ENCODE measurements at regions not wholly inside any gene's neighbourhood (a gene's known extent, or its start where the extent isn't known, plus 50 kb on each side); places are given as distances from the start of the nearest gene placed in this dataset.

- no peak for DNase-seq
These were observed 115.6 kb downstream of the IRS2 start for GRCh38 chr13:109670776-109671175.

DNA sequence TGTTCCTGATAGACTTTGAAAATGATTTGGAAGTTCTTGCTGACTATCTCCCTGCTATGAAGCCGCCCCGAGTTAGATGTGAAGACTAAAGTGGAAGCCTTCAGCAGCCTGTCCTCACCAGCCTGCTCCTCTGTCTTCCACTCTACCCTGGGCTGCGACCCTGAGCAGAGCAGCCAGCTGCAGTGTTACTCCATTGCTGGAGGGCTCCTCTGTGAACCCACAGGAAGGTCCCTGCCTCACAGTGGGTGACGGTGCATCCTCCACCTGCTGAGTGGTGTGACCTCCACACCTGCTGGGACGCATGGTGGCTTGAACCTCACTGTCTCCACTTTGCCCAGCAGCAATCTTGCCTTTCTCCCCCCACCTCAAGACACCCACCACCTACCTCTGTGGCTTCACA, 116.4 kb downstream of the IRS2 start:
- DNase-seq, result no peak

DNA sequence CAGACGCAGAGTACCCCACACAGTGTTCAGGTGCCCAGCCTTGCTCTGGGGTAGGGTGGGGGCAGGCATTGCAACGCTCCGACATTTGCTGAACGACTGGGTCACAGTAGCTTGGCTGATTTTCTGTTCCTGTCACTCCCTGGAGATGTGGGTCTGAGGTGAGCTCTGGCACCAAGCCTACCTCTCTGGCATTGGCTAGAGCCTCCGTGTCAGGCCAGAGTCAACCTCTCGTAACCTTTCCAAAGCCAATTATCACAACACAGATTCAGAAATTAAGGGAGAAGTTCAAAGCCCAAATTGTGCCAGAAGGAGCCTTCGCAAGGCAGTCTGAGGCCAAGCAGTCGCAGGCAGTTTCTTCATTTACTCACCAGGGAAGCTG, 117.2 kb downstream of the IRS2 start:
- DNase-seq, result no peak

DNA sequence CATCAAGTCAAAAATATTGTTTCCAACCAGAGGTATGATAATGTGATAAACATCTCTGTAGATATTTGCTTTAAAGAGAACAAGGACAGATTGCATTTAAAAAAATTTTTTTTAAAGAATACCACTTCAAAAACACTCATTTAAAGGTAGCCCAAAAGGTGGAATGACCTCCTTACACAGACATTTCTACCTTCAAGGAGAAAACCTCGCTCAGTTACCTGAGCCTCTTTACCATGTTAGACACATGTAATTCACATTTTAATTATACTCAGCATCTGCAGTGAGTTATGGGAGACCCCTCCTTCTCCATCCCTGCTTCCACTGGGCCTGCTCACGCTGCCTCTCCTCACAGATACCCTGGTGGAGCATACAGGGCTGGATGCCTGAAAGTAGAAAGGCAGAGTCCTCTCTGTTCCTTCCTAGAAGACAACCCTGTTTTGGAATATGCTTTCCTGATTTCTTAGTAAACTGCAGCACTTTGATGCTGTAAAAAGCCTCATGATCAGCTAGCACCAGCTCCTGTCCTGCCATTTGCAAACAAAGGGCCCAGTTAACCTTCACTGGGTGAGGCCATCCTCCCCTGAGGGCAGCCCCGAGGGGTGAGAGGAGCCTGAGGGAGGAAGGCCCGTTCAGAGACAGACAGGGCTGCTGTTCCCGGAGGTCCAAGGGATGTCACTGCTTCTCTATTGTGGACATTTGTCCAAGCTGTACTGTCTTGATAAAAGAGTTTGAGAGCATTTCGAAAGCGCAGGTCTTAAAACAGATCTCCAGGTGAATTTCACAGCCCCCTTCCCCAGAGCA, 117.8 kb downstream of the IRS2 start:
- no peak for DNase-seq

DNA sequence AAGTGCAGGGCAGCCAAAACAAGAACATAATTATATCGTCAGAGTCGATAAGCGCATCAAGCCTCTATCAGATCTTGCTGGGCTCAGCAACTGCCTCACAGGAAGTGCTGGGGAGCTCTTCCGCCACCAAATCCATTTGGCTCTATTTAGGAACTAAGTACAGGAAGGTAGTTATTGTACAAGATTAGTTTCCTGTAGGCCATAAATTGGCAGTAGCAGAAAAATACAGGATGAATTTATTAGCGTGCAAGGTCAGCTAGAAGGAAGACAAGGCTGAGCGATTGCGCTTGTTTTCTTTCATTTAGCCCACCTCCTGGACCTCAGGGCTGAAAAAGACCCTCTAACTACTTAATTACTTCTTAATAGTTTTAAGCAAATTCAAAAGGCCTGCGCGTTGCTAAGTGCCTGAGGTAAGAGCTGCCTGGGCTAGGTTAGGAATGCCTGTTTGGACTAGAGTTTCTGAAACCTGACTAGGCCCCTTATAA, 118.5 kb downstream of the IRS2 start:
- no peak for DNase-seq

DNA sequence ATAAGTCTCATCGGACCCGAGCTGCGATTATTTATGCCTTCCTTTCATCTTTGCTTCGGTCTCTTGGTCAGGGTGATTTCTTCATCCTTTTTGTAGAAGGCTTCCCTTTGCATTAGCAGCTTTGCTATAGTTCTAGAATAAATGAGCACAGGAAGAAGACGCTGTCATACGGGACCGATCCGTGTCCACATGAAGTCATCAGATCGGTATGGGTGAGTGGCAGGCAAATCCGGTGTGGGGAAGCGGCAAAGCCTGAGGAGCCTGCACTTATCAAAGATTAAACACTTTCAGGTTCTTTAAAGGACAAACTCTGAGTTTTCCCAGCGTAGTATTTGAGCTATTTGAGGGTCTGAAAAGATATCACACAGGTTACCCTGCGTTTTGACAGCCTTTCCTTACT, 119.3 kb downstream of the IRS2 start:
- no peak for DNase-seq

DNA sequence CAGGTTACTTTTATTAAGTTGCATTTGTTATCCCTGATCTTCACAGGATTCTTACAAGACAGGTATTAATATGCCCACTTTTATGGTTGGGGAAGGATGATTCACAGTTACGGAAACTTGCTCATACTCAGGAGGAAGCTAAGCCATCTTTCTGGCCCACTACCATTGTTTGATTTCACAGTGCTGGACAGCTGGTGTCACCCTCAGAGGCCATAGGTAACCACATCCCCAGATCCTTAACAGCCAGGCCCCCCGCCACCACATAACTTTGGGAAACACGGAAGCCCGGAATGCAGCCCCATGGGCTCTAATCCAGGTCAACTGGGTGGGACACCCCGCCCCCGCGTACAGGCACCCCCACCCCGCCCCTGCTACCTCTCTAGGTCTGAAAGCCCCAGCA, 119.7 kb downstream of the IRS2 start:
- DNase-seq, result no peak

DNA sequence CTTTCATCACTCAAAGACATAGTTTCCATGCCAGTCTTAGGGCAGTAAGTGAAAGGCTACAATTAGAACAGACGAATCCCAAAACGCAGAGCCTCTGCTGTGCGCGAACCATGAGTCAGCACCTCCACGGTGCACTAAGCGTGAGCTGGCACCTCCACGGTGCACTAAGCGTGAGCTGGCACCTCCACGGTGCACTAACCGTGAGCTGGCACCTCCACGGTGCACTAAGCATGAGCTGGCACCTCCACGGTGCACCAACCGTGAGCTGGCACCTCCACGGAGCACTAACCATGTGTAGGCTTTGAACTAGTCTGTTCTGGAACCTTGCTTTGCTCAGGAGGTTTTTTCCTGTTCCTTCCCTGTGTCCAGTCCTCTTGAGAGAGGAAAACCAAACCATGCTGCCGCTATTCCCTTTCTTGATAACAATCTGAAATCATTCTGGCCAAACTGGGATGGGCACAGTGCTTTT, 120.6 kb downstream of the IRS2 start:
- no peak for DNase-seq

DNA sequence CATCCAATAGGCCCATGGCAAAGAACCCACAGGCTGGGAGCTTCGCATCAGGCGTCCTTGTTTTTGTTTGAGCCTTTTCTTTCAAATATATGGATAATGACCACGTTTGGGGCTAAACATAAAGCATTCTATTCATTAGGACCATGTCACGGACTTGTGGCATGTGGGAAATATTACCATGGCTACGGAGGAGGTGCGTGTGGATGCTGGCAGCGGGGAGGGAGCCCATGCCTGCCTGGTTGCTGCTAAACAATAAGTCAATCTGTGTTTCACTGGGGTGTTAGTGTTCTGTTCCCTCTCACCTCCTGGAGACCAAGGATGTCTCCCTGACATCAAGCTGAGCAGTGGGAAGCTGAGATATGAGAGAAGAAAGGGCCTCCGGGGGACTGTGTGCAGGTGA, 121.1 kb downstream of the IRS2 start:
- DNase-seq, result no peak

- no peak for DNase-seq
These were observed 129.0 kb downstream of the IRS2 start for GRCh38 chr13:109657395-109657794.

DNA sequence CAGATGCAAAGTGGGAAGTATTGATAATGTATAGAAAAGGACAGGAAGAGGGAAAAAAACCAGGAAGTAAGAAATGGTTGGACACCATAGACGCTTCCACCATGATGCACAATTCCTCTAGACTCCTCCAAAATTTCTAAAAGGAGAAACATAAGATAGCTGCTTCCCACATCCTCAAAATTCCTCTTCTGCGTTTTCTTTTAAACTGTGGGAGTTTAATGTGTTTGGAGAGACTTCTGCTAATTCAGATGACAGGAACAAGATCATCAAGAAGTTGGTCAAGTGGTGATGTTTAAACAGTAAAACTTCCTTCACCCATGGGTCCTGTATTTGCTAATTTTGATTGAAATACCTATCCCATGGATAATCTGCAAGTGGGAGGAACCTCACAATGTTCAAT, 130.2 kb downstream of the IRS2 start:
- no peak for DNase-seq

GRCh38 chr13:109655611-109656010, 130.8 kb downstream of the IRS2 start:
- DNase-seq, result no peak

DNA sequence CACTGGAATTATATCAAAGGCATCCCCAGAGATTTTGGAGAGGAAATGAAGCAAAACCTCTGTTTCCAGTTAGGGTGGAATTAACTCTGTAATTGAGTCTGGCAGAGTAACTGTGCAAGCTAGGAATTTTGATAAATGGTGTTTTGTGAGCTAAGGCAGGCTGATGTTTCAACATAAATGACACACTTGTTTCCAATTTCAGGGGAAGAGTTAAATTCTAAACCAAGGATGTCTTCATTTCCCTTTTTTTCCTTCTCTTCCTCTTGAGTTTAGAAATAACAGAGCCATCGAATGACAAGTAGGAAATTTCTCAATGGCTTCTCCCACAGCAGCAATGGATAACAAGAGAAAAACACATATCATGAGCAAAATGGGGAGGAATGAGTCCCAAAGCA, 131.2 kb downstream of the IRS2 start:
- DNase-seq, result no peak

DNA sequence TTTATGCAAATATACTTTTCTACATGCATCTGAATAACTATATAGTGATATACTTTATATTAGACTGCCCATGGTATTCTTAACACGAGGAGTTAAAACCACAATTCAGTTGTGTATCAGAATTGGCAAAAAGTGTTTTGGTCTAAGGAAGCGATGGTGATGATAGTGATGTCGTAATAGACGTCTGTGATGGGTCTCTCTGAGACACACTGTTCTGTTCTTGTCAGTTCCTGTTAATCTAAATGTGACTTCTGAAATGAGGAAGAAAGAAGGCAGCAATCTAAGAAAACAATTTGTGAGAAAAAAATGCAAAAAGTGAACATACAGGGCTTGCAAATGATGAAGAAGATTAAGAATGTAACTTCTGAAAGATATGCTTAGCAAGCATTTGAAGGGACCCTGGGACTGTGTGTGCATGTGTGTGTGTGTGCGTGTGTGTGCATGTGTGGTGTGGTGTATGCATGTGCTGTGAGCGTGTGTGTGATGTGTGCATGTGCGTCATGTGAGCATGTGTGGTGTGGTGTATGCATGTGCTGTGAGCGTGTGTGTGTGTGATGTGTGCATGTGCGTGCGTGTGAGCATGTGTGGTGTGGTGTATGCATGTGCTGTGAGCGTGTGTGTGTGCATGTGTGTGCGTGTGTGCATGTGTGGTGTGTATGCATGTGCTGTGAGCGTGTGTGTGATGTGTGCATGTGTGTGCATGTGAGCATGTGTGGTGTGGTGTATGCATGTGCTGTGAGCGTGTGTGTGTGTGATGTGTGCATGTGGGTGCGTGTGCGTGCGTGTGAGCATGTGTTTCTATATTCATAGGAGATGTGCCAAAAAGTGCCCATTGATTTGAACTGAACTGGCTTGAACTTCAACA, 131.8 kb downstream of the IRS2 start:
- peak in 1 of 56 donors; percentile 6 for DNase-seq

DNA sequence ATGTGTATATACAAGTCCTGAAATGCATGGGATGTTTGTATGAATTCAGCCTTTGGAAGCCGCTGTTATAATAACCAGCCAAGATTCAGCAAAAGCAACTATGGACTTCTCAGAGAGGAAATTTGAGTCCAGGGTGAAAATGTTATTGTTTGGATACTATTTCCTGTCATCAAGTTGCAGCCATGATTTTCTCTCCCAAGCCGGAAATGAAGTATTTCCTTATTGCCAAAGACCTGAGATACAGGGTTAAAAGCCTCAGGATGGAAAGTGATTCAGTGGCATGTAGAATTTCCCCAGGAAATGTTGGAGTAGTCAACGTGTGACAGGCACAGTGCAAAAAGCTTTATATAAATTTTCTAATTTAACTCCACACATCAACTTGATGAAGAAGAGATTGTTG, 133.9 kb downstream of the IRS2 start:
- DNase-seq, result no peak

GRCh38 chr13:109651854-109652253, 134.5 kb downstream of the IRS2 start:
- DNase-seq, result no peak

- DNase-seq, result no peak
These were observed 135.1 kb downstream of the IRS2 start for GRCh38 chr13:109651311-109651710.

DNA sequence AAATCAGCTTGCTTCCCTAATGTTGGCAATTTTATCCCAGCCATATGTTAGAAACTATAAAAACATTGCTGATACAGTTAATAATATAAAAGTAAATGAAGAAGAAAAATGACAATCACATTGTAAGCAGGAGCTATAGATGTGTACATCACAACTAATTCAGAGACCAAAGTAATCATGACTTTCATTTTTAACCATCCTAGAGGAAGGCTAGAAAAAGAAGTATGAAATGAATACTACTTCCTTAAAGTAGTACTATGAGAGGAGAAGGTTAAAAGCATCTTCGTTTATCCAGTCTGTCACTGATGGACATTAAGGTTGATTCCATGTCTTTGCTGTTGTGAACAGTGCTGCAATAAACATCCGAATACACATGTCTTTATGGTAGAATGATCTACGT, 135.5 kb downstream of the IRS2 start:
- no peak for DNase-seq

- DNase-seq, result no peak
These were observed 136.7 kb downstream of the IRS2 start for GRCh38 chr13:109649713-109650112.

- no peak for DNase-seq
These were observed 138.7 kb downstream of the IRS2 start for GRCh38 chr13:109647699-109648098.

DNA sequence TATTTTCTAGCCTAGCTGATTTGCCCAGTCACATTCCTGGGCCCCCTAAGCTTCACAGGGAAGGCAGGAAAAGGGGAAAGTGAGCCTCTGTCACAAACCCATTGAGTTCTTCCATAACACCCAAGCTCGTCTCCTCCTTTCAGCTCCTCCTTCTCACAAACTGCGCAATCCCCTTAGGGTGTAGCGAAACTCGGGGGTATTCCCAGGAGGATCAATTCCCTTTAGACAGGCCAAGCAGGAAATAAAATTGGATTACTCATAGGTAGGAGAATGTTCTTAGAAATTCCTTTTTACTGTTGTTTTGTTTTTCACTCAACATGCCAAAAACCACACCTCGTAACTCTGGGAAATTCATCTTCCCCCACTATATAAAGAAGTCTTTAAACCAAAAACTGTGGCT, 139.3 kb downstream of the IRS2 start:
- DNase-seq, result no peak

GRCh38 chr13:109646423-109646822, 140.0 kb downstream of the IRS2 start:
- DNase-seq, result no peak

DNA sequence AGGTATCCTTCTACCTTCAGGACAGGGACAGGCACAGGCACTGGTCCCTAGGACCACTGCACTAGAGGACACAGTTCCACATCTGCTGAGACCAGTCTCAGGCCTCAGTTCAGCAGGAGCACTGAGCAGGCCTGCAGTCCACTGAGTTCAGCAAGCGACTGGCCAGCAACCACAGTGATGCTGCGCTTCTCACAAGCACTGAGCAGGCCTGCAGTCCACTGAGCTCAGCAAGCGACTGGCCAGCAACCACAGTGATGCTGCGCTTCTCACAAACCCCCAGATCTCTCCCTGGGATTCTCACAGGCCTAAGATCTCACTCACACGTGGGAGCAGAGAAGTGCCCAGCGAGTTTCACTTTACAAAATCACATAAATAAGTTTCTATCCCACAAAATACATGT, 140.6 kb downstream of the IRS2 start:
- no peak for DNase-seq
